HFF-Myc (cell line): ENCODE measurements at regions not wholly inside any gene's neighbourhood (a gene's known extent, or its start where the extent isn't known, plus 50 kb on each side); places are given as distances from the start of the nearest gene placed in this dataset.

Experiments used
- DNase-seq: peaks from one replicate; pipeline ENCODE4 v3.0.0-alpha.2; 2011; ENCODE audit warnings: low read depth; ENCODE audit errors: extremely low read depth
- H3K4me3 ChIP-seq: replicated peaks from 2 replicates; pipeline ENCODE4 v1.5.1; 2011; ENCODE audit warnings: low read depth, mild to moderate bottlenecking, control low read depth, low read length
- TF ChIP-seq, protein P1 (sequence below): IDR thresholded peaks from 2 replicates; pipeline ENCODE4 v1.5.1; 2012; ENCODE audit warnings: mild to moderate bottlenecking, low read depth, low read length, control low read depth; ENCODE audit errors: missing control alignments

DNA sequence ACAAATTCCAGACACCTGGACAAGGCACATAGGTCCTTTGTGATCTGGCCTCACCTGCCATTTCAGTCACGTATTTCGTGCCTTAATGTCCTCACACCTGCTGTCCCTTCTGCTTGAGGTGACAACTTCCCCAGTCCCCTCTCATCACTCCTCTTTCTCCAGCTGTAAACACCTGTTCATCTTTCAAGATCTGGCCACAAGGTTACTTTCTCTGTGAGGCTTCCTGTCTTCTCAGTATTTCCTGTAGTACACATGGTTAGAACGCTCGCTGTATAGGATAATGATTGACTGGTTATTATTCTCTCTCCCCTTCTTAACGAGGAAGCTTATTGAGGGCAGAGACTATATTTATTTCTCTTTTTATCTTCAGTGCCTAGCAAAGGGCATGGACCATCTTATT is 74.5 kb upstream of the PMFBP1 start:
- TF ChIP-seq, protein P1, sequence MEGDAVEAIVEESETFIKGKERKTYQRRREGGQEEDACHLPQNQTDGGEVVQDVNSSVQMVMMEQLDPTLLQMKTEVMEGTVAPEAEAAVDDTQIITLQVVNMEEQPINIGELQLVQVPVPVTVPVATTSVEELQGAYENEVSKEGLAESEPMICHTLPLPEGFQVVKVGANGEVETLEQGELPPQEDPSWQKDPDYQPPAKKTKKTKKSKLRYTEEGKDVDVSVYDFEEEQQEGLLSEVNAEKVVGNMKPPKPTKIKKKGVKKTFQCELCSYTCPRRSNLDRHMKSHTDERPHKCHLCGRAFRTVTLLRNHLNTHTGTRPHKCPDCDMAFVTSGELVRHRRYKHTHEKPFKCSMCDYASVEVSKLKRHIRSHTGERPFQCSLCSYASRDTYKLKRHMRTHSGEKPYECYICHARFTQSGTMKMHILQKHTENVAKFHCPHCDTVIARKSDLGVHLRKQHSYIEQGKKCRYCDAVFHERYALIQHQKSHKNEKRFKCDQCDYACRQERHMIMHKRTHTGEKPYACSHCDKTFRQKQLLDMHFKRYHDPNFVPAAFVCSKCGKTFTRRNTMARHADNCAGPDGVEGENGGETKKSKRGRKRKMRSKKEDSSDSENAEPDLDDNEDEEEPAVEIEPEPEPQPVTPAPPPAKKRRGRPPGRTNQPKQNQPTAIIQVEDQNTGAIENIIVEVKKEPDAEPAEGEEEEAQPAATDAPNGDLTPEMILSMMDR, result no peak
- no peak for DNase-seq
- H3K4me3 ChIP-seq, result no peak overlapping the region

DNA sequence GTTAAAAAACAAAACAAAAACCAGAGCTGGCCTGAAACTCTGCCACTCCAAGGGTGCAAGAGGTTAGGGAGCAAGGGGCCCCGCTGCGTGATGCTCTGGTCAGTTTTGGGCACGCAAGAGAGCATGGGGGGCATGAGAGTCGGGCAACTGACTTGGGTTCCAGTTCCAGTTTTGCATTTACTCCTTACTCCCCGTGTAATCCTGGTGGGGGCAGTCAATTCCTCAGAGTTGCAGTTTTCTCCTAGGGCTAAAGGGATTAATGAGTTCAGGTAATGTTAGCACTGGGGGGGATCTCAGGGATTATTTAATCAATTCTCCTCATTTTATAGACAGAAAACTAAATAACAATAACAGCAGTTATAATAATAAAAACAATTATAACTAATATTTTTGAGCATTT is 72.9 kb upstream of the PMFBP1 start:
- no peak overlapping the region for H3K4me3 ChIP-seq
- no peak for DNase-seq
- TF ChIP-seq, protein P1, result peak; percentile 5

DNA sequence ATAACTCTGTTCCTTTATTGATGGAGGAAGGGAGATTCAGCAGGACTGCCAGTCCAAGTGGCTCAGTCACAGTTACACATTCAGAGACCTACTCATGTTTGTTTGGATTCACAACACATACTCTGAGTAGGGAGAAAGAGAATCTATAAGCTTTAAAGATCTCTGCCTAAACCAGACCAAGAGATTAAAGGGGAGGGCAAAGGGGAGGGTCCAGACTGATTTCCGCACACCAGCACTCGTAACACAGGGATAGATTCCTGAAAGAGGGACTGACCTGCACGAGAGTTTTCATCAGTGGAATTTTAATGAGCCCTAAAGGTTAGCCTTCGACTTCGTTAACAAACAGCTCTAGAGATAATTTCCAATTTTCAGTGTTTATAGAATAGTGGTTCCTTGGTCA is 71.7 kb upstream of the PMFBP1 start:
- H3K4me3 ChIP-seq, result no peak overlapping the region
- no peak for DNase-seq
- TF ChIP-seq, protein P1, result no peak

DNA sequence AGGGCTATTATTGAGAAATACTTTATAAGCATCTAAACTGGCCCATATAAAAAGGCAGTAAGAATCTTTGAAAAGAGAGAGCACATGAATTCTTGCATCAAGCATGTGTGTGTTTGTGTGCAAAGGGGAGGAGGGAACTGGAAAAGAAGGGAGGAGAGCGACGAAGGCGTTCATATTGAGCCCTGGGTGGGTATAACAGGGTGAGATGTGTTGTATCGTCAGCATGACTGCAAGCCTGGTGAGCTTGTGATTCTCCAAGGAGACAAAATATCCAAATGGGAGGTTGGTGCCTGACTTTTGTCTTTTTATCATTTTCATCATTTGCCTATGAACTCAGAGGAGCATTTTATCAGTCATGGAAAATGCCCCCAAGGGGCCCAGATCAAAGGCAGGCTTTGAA is 70.8 kb upstream of the PMFBP1 start:
- H3K4me3 ChIP-seq, result no peak overlapping the region
- DNase-seq, result no peak
- TF ChIP-seq, protein P1, result no peak

DNA sequence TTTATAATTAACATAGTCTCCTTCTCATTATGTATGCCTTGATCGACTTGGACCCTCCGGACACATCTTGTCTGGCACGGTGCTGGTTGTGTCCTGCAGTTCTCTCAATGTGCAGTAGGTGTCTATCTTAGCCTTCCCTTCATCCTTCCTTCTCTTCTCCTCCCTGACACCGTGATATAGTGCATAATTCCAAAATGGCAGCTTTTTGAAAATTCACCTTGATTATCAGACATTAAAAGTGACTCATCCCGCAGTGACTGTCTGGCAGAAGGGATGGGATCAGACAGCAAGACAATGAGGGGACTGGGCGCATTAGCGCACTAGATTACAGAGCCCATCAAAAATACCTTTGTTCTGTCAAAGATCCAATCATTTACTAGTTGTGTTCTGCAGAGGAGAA is 70.0 kb upstream of the PMFBP1 start:
- peak; percentile 46 for DNase-seq
- no peak overlapping the region for H3K4me3 ChIP-seq
- TF ChIP-seq, protein P1, result peak; percentile 90

DNA sequence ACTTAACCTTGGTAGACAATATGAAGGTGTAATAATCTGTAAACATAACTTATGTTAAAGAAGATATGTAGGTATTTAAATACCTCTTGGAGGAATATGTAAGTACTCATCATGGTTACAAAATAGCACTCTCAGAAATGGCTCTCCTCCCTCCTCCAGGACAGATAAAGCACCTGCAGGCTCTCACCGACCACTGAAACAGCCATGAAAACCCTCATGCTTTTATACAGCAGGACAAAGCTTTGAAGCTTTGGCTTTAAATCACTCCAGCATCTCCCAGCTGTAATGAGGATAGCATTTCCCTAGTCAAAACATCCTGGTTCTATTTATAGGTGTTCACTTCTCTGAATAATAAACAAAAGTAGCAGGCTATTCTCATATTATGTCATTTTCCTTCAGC is 69.1 kb upstream of the PMFBP1 start:
- no peak overlapping the region for H3K4me3 ChIP-seq
- TF ChIP-seq, protein P1, result no peak
- DNase-seq, result no peak

DNA sequence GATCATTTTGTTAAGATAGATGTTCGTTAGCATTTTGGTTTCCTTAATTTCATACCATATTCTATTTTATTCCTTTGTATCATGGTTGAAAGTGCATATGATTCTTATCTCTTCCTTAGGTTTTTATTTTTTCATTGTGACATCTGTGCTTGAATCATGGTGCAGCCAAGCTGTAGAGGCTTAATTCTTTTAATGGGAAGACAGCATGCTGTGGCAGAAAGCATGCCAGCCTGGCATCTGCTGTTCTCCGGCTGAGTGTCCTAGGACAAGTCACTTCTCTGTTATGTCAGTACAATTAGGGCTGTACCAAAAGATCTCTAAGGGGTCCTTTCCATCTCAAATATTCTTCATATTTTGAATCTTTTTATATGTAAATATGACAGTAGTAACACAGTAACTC is 68.5 kb upstream of the PMFBP1 start:
- no peak for DNase-seq
- TF ChIP-seq, protein P1, result no peak

More for the DNA sequence above, 68.5 kb upstream of the PMFBP1 start:
- H3K4me3 ChIP-seq, result no peak overlapping the region
